Cardiac fibroblast (primary cell): ENCODE measurements at regions not wholly inside any gene's neighbourhood (a gene's known extent, or its start where the extent isn't known, plus 50 kb on each side); places are given as distances from the start of the nearest gene placed in this dataset.

Experiments
- DNase-seq, 2 donors: peaks; one replicate each; pipeline versions ENCODE4 v3.0.0 to v3.0.0-alpha.2; 2010; ENCODE audit warnings: low read depth in 2 of 2
- H3K4me3 ChIP-seq, 2 donors: replicated peaks in 1 of 2; 1 replicate in 1 of 2; 2 replicates in 1 of 2; pipeline ENCODE4 v1.5.1; 2011; ENCODE audit warnings: low read depth in 2 of 2, low read length in 2 of 2, mild to moderate bottlenecking in 2 of 2, moderate library complexity in 1 of 2
- TF ChIP-seq, protein P1 (sequence below): IDR thresholded peaks from one replicate; pipeline ENCODE4 v1.5.1; 2011; ENCODE audit warnings: low read depth, mild to moderate bottlenecking, low read length, inconsistent platforms

DNA sequence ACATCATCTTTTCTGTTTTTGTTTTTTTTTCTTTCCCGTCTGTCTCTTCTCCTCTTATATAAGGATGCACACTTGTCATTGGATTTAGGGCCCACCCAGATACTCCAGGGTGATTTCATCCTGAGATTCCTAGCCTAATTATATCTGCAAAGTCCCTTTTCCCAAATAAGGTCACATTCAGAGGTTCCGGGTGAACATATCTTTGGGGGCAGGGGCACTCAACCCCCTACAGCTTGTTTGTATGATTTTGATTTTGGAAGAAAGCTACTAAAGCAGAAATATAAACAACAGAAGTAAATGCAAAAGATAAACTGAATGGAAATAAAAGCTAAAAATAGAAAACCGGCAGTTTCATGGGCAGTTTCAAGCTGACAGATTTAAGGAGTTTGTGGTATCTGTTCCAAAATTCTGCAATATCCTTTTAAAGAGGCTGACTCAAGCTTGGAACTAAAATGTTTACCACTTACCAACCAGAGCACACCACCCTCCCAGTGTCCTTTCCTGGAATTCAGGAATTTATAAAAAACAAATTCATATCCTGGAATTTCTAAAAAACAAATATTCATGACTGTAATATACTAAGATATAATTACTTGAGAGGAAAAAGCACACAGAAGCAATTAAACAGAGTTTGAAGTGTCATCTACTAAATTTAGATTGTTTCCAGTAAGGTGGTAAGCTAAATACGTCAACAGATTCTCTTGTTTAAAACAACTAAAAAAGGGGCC lies 100.0 kb upstream of the CARMIL1 start:
- TF ChIP-seq, protein P1, sequence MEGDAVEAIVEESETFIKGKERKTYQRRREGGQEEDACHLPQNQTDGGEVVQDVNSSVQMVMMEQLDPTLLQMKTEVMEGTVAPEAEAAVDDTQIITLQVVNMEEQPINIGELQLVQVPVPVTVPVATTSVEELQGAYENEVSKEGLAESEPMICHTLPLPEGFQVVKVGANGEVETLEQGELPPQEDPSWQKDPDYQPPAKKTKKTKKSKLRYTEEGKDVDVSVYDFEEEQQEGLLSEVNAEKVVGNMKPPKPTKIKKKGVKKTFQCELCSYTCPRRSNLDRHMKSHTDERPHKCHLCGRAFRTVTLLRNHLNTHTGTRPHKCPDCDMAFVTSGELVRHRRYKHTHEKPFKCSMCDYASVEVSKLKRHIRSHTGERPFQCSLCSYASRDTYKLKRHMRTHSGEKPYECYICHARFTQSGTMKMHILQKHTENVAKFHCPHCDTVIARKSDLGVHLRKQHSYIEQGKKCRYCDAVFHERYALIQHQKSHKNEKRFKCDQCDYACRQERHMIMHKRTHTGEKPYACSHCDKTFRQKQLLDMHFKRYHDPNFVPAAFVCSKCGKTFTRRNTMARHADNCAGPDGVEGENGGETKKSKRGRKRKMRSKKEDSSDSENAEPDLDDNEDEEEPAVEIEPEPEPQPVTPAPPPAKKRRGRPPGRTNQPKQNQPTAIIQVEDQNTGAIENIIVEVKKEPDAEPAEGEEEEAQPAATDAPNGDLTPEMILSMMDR, result no peak
- peak; percentile 78 to 93 for DNase-seq
- H3K4me3 ChIP-seq, result no peak overlapping the region

DNA sequence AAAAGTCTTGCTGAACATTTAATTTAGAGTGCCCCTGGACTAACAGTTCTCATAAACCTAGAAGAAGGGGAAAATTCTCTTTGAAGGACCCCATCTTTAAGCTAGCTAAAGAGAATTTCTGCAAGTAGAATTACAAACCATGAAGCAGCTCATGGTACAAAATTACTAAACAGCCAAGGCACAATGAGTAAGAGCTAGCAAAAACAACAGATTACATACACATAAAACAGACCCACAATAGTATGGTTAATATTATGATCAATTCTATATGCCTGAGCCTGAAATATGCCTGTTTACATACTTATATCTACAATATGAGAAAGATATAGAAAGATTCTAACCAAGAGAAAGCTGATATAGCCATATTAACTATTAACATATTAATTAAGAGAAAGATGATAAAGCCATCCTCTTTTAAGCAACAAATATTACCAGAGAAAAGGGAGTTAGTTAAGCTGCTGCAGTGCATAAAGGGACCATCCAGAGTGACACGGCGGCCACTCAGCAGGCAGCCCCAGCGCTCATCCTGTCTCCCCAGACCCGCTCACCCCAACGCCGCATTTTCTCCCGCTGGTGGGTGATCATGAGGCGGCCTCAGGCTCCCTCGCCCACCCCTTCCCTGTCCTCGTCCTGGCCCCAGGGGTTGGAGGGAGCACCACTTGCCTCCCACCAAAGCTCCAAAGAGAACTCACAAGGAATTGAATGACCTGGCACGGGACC lies 98.4 kb upstream of the CARMIL1 start:
- TF ChIP-seq, protein P1, result no peak
- H3K4me3 ChIP-seq, result no peak overlapping the region
- no peak for DNase-seq

DNA sequence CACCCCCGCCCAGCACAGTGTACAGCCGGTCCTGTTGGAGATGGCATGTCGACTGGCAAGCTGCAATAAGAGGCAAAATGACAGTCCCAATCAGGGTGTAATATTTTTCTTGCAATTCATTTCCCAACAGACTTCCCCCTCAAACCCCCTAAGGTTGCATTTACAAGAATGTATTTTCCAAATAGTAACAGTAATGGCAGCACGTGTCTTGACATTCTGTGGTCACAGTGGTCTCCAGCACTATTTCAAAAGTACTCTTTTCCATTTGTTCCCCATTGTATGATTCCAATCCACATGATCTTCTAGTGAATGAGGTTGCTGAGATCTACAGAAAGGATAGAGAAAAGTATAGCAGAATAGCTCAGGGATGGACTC lies 97.8 kb upstream of the CARMIL1 start:
- DNase-seq, result no peak
- TF ChIP-seq, protein P1, result no peak
- no peak overlapping the region for H3K4me3 ChIP-seq

DNA sequence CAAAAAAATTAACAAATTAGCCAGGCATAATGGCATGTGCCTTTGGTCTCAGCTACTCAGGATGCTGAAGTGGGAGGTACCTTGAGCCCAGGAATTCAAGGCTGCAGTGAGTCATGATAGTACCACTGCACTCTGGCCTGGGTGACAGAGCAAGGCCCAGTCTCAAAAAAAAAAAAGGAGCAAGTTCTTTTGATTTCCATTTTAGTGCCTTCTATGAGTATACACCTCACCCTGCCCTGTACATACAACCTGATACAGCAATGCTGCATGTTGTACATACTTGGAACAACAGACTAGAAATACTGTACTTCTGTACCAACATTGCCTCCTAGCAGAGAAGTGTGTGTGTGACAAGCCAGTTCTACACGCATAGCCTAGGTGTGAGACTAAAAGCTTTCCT lies 97.3 kb upstream of the CARMIL1 start:
- peak; percentile 22 to 52 for DNase-seq
- H3K4me3 ChIP-seq, result no peak overlapping the region
- TF ChIP-seq, protein P1, result no peak

DNA sequence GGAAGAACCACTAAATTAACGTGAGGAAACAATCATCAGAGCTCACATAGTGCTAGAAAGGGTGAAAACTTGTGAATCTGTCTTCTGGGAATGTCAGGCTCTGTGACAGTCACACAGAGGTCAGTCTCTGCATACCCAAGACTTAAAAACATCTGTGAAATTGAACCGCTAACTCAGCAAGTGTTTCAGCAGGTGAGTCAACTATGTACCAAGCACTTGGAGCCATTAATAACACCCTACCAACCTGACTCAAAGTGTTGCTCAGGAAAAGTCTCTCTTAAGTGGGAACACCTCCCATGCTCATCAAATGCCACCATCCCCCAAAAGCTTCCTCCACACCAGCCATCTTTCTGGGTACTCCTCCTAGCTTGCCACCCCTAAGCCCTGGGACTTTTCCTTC lies 92.3 kb upstream of the CARMIL1 start:
- no peak overlapping the region for H3K4me3 ChIP-seq
- DNase-seq, result no peak
- TF ChIP-seq, protein P1, result no peak

DNA sequence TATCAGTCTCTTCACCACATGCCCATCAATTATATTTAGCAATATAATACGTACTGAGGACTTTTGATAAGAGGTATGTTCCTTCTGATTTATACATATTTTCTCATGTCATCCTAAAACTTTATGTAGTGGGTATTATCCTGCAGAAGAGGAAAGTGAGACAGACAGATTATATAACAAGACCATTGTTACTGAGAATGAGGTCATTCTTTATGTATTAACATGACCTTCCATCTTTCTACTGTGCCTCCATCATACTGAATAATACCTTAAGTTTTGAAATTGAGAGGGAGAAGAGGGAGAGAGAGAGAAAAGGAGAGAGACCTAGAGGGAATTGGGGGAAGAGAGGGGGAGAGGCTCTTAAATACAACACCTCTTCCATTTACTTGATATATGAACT lies 90.9 kb upstream of the CARMIL1 start:
- DNase-seq, result no peak
- TF ChIP-seq, protein P1, result no peak
- H3K4me3 ChIP-seq, result no peak overlapping the region
